Osteoblast (primary cell): ENCODE measurements at regions not wholly inside any gene's neighbourhood (a gene's known extent, or its start where the extent isn't known, plus 50 kb on each side); places are given as distances from the start of the nearest gene placed in this dataset.

Experiments used
- DNase-seq: peaks from one replicate; pipeline ENCODE4 v3.0.0; 2011; ENCODE audit warnings: low spot score, mixed read lengths; ENCODE audit not compliant: insufficient read length; ENCODE audit errors: missing footprints
- H2AFZ ChIP-seq: 2 replicates; pipeline ENCODE4 v1.6.0; 2011; ENCODE audit warnings: mild to moderate bottlenecking, low read length
- H3K27ac ChIP-seq: 2 replicates; pipeline ENCODE4 v1.5.1; 2011; ENCODE audit warnings: mild to moderate bottlenecking, low read depth, low read length, moderate library complexity
- H3K27me3 ChIP-seq: 2 replicates; pipeline ENCODE4 v1.6.0; 2012; ENCODE audit warnings: mild to moderate bottlenecking, control low read depth, inconsistent platforms, low read length, moderate library complexity; ENCODE audit not compliant: insufficient read depth
- H3K36me3 ChIP-seq: 2 replicates; pipeline ENCODE4 v1.5.1; 2011; ENCODE audit warnings: mild to moderate bottlenecking, low read length, control low read depth, moderate library complexity; ENCODE audit not compliant: insufficient read depth
- H3K4me1 ChIP-seq: 2 replicates; pipeline ENCODE4 v1.5.1; 2011; ENCODE audit warnings: mild to moderate bottlenecking, low read length, control low read depth, moderate library complexity; ENCODE audit not compliant: insufficient read depth
- H3K4me2 ChIP-seq: 2 replicates; pipeline ENCODE4 v1.6.0; 2011; ENCODE audit warnings: mild to moderate bottlenecking, low read length; ENCODE audit not compliant: insufficient read depth
- H3K4me3 ChIP-seq: fragments of 200-600 bp; sonication (generic); 3 replicates; pipeline ENCODE4 v1.5.1; 2012; ENCODE audit warnings: mild to moderate bottlenecking, low read length, inconsistent platforms; ENCODE audit not compliant: insufficient read depth
- H3K79me2 ChIP-seq: 2 replicates; pipeline ENCODE4 v1.6.0; 2012; ENCODE audit warnings: mild to moderate bottlenecking, low read length, control low read depth, inconsistent platforms; ENCODE audit not compliant: insufficient read depth
- H3K9me3 ChIP-seq: 2 replicates; pipeline ENCODE4 v1.5.1; 2011; ENCODE audit warnings: low read depth, low read length, control low read depth
- H4K20me1 ChIP-seq: 2 replicates; pipeline ENCODE4 v1.6.0; 2012; ENCODE audit warnings: mild to moderate bottlenecking, low read length, control low read depth; ENCODE audit not compliant: insufficient read depth
- CTCF ChIP-seq: IDR thresholded peaks from 2 replicates; pipeline ENCODE4 v1.5.1; 2011; ENCODE audit warnings: mild to moderate bottlenecking, low read depth, low read length, moderate library complexity; ENCODE audit errors: extremely low read depth

GRCh38 chr18:78151234-78151633, 828.4 kb upstream of the SALL3 start:
- Histone ChIP-seq H3K36me3 (no peaks in the 10 kb centered on the region), H3K9me3 (no peaks in the 10 kb centered on the region), H3K4me1 (no peaks in the 10 kb centered on the region), H2AFZ (no peak overlapping the region), H3K27me3 (no peaks in the 10 kb centered on the region), H3K4me2 (no peak overlapping the region), H4K20me1 (no peaks in the 10 kb centered on the region), H3K27ac (no peak overlapping the region), H3K79me2 (no peaks in the 10 kb centered on the region), H3K4me3 (no peak overlapping the region)
- no peak for DNase-seq
- TF ChIP-seq CTCF, result no peak

GRCh38 chr18:78151948-78152725, 827.5 kb upstream of the SALL3 start:
- DNase-seq, result no peak
- no peaks in the 10 kb centered on the region for H3K27me3 ChIP-seq
- no peak overlapping the region for H2AFZ ChIP-seq
- no peak overlapping the region for H3K4me2 ChIP-seq
- no peak for TF ChIP-seq CTCF
- H4K20me1 ChIP-seq, result no peaks in the 10 kb centered on the region
- H3K27ac ChIP-seq, result no peak overlapping the region
- no peaks in the 10 kb centered on the region for H3K36me3 ChIP-seq
- no peaks in the 10 kb centered on the region for H3K4me1 ChIP-seq
- H3K4me3 ChIP-seq, result no peak overlapping the region
- H3K79me2 ChIP-seq, result no peaks in the 10 kb centered on the region
- H3K9me3 ChIP-seq, result no peaks in the 10 kb centered on the region

- Histone ChIP-seq H4K20me1 (no peaks in the 10 kb centered on the region), H3K36me3 (no peaks in the 10 kb centered on the region), H3K9me3 (no peaks in the 10 kb centered on the region), H3K4me2 (no peak overlapping the region), H2AFZ (no peak overlapping the region), H3K4me1 (no peaks in the 10 kb centered on the region), H3K27ac (no peak overlapping the region), H3K27me3 (no peaks in the 10 kb centered on the region), H3K4me3 (no peak overlapping the region), H3K79me2 (no peaks in the 10 kb centered on the region)
- TF ChIP-seq CTCF, result no peak
- no peak for DNase-seq
Observed at GRCh38 chr18:78153362-78153761, 826.3 kb upstream of the SALL3 start.

- Histone ChIP-seq H3K4me2 (no peak overlapping the region), H3K9me3 (no peaks in the 10 kb centered on the region), H3K27me3 (no peaks in the 10 kb centered on the region), H3K27ac (no peak overlapping the region), H3K4me3 (no peak overlapping the region), H3K4me1 (no peaks in the 10 kb centered on the region), H3K79me2 (no peaks in the 10 kb centered on the region), H3K36me3 (no peaks in the 10 kb centered on the region), H4K20me1 (no peaks in the 10 kb centered on the region), H2AFZ (no peak overlapping the region)
- no peak for DNase-seq
- TF ChIP-seq CTCF, result no peak
Observed at GRCh38 chr18:78154444-78154843, 825.2 kb upstream of the SALL3 start.
